GM19463 (cell line): ENCODE measurements at regions not wholly inside any gene's neighbourhood (a gene's known extent, or its start where the extent isn't known, plus 50 kb on each side); places are given as distances from the start of the nearest gene placed in this dataset.

Experiments used
- ATAC-seq: cut with Tn5 transposase; IDR thresholded peaks from one replicate; pipeline ENCODE4 v1.9.1; 2021; ENCODE audit warnings: mild to moderate bottlenecking, moderate library complexity; ENCODE audit not compliant: unreplicated experiment

DNA sequence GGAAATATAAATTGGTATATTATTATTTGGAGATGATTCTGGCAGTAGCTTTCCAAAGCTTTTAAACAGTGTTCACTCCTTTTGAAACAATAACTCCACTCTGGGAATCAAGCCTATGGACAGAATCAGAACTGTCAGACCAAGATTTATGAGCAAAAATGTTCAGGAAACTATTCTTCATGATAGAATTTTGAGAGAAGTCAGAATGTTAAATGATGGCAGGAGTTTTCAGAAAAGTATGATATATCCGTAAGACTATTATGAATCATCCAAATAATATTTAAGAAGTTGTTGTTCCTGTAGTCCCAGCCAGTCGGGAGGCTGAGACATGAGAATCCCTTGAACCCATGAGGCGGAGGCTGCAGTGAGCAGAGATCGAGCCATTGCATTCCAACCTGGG is 50.5 kb upstream of the ADGRG2 start:
- no peak for ATAC-seq

DNA sequence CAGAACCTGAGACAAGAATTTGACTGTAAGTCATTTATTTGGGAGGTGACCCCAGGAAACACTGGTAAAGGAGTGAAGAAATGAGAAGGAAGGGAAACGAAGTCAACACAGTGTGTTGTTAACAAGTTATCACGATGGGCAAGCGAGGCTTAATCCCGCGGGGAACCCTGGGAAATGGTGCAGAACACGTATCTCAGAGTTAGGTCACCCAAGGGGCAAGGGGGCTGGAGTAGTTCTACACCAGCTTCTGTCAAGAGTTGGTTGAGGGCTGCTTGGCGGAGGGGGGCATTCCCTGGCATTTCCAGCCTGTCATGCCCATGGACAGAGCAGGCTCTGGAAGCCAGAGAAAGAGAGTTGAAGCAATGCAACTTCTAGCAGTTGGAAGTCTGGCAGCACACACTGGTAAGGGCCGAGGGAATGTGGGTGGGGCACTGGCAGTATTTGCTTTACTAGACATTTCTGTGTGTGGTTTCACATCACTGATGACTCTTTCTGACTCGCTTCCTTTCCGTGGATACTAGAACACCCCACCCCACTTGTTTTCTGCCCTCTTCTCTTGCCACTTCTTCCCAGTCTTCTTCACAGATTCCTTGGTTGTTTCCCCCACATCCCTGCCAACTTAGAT is 52.2 kb upstream of the ADGRG2 start:
- no peak for ATAC-seq

DNA sequence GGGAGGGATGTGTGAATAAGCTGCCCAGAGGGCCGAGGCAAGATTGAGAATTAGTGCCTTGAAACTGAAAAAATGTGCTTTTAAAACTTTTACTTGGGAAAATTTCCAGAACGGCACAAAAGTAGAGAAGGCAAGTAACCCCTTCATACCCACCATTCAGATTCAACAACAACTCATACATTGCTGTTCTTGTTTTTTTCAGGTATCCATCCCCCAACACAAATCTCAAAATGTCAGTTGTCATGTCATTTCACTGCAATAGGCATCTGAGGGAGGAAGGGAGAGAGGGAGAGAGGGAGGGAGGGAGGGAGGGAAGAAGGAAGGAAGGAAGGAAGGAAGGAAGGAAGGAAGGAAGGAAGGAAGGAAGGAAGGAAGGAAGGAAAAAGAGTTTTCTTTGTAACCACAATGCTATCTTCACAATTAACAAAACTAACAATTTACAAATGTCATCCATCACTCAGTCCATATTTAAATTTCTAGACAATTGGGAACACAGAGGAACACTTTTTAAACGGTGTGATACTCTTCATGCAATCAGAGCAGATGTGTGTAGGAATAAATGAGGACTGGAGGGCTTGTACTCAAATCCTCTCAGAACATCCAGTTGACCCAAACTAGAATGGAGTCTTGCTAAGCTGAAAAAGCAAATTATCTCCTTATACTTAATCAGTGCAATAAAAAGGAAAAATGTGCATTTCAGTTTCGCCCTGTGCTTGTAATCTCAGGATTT is 54.8 kb upstream of the ADGRG2 start:
- ATAC-seq, result no peak

DNA sequence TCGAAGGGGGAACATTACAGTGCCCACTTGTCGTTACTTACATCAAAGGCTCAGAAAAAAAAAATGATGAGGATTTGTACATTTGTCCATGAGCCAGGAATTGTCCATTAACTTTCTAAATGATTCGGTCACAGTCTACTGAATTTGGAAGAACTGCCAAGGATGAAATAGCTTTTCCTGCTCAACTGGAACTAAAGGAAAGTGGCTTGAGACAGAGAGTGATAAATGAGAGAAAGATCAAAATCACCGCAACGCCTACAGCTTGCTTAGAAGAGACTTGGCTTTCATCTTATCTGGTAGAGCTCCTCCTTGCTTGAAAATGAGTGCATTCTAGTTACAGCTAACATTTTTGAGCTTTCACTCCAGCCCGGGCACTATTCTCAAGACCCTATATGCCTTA is 55.5 kb upstream of the ADGRG2 start:
- ATAC-seq, result no peak

DNA sequence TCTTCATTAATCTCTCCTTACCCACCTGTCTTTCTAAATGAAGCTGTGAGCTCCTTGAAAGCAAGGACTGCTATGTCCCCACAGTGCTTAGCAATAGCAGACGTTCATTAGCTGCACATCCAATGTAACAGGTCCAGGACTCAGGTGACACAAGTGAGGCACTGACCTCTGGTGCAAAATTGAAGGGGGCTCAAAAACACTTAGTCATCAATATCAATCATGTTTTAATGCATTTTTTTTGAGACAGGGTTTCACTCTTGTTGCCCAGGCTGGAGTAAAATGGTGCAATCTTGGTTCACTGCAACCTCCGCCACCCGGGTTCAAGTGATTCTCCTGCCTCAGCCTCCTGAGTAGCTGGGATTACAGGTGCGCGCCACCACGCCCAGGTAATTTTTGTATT is 56.1 kb upstream of the ADGRG2 start:
- no peak for ATAC-seq

DNA sequence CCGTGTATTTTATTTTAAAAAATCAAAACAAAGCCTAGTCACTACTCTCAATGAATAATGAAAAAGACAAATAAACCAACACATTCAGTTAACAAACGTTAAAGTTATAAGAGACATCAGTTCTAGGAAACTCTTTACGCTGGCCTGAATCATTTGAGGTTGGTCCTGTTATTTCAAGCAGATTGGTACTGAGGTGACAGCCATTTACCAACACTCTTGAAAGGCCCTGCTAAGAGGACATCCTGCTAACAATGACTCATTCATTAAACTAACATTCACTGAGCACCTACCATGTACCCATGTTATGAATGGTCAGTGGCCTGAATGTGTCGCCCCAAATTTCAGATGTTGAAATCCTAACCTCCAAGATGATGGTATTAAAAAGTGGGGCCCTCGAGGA is 57.1 kb upstream of the ADGRG2 start:
- ATAC-seq, result no peak

DNA sequence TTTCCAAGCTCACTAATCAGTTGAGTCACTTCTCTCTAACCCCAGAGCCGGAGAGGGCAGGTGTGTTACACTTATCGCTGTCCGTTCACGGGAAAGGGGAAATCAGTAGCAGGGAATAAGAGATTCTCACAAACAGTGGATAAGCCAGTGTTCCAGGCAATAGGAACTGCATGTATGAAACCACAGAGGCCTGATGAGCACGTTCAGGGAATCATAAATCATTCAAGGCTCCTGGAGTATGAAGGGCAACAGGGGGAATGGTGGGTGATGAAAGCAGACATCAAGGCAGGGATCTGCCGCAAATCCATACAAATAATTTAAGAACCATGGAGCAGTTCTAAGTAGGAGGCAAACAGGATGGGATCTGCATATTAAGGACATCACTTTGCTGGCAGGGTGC is 59.1 kb upstream of the ADGRG2 start:
- ATAC-seq, result no peak

DNA sequence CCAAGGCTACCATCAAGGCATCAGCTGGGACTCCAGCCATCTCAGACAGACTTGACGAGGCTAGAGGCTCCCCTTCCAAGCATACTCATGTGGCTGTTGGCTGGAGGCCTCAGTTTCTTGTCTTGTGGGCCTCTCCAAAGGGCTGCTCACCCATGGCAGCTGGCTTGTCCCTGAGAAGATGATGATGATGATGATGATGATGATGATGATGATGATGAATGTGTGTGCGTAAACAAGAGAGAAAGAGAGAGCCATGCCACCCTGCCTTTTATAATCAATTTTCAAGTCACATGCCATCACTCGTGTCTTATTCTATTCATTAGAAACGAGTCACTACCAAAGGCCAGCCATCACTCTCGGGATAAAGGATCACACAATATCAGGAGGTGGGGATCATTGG is 60.5 kb upstream of the ADGRG2 start:
- ATAC-seq, result no peak

DNA sequence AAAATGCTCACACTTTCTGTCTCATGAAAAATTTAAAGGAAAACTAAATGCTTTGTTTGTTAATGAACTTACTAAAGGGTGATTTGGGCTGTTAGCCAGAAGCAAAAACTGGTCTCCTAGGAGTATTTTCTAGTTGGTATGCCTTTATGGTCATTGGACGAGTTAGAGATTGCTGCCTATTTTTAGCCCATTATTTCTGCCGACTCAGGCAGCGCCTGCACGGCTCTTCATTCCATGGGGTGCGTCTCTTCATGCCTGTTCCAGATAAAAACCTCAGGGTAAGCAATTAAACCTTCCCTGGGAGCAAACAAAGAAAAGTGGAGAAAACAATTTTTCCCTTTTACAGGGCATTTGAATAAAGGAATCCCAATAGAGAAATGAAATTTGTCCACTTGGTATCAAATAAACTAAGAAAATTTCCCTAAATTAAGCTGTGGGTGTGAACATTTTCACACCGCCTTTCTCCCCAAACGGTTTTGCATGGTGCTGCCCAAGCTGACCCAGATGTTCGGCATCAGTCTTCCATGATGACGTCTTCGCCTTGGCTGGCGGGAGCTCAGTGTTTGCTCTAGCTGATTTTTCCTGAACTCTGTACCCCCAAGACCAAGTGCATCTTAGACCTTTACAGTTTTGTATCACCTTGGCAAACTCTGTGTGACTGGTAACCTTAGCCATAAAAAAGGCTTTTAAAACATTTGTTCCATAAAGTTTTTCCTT is 61.7 kb upstream of the ADGRG2 start:
- ATAC-seq, result no peak

DNA sequence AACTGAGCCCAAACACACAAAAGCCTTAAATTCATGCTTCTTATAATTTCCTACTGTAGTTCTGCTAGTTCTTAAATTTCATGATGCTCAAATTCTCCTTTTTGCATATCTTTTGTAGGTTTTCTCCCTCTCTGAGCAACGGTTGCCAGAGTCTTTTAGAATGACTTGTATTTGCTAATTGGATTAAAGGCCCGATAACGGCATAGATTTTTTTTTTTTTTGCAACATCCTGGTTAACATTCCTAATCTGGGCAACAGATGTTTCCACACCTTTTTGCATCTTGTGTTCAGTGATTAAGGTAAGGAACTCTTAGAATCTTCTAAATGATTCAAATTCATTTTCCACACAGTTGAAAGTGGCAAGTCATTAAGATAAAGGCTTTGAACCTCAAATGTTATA is 66.3 kb upstream of the ADGRG2 start:
- ATAC-seq, result no peak

DNA sequence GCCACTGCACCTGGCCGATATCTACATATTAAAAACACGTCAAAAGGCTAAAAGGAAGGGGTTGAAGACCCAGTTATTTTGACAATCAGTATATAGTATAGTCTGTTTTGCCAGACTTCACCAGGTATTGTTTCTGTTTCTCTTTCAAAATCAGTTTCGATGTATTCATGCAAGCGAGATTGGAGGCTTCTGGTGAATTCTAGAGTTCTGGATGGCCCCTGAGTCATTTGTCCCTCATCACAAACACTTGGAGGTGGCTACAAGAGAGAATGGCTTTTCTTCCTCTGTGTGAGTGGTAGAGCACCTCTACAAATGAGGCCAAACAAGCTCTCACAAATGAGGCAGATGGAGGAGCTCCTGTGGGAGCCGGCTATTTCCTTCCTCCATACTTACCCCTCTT is 68.6 kb upstream of the ADGRG2 start:
- ATAC-seq, result no peak

DNA sequence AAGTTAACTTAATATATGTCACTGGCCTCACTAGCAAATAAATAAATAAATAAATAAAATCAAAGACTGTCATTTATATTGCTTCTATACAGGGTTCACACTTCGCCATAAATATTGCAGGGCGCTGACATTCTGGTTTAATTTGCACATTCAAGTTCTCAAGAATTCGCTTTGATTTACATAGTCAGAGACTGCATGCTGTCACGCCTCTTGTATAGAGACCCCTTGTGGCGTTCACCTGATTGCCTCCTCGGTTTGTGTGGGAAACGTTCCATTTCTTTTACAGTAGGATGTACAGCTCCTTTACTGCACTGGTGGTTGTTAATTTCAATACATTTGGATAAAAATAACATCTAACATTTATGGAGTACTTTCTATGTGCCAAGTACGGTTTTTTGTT is 71.3 kb upstream of the ADGRG2 start:
- no peak for ATAC-seq

DNA sequence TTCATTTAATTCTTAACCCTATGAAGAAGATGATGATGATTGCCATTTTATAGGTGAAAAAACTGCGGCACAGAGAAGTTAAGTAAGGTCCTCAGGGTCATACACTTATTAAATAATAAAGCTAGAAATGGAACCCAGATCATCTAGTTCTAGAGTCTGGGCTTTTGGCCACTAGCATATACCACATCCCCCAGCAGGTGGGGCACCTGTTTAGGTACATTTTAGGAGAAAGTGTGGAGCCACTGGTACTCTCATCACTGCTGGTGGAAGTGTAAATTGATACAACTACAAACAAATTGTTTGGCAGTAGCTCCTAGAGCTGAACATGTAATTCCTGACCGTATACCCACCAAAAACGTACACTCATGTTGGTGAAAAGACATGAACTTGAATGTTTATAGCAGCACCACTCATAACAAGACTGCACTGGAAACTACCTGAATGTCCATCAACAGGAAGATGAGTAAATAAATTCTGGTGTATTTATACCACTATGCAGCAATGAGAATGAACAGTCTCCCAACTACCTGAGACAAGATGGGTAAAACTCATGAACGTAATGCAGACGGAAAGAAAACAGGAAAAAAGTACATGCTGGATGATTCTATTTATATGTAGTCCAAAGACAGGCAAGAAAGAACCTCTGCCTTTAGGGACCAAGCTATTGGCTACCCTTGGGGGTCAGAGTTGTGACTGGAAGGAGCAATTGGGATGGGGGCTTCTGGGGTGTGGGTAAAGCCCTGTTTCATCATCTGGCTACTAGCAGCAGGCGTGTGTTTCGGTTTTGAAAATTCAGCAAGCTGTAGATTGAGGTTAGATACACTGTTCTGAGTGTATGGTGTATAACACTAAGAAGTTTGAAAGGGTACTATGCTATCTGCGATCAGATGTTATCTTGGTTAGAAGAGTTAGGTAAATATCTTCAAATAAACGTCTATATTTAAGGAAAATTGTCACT is 72.3 kb upstream of the ADGRG2 start:
- peak; percentile 58 for ATAC-seq

DNA sequence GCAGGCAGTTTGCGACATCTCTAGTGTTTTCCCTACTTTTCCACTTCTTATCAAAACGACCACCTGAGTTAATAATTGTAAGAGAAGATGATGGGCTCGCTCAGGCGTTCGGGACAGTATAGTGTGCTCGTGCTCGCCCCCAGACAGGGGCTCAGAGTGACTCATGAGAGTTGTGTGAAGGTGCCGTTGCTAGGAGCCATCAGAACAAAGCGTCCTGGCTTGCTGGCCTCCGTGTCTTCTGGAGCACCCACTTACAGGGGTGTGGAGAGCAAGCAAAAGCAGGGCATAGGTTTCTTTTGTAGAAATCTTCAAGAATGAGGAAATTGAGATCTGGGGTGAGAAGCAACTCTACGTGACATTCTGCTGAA is 73.0 kb upstream of the ADGRG2 start:
- ATAC-seq, result peak; percentile 52

DNA sequence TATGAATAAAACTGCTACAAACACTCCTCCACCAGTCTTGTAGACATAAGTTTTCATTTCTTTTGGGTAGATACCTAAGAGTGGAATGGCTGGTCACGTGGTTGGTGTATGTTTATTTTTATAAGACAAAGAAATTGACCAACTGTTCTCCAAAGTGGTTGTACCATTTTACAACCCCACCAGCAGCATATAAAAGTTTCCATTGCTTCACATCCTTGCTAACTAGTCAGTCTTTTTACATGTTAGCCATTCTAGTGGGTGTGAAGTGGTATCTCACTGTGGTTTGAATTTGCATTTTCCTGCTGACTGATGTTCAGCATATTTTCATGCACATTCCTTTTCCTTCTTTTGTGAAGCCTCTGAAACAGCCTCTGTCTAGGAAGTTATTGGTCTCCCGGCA is 76.2 kb upstream of the ADGRG2 start:
- ATAC-seq, result no peak

DNA sequence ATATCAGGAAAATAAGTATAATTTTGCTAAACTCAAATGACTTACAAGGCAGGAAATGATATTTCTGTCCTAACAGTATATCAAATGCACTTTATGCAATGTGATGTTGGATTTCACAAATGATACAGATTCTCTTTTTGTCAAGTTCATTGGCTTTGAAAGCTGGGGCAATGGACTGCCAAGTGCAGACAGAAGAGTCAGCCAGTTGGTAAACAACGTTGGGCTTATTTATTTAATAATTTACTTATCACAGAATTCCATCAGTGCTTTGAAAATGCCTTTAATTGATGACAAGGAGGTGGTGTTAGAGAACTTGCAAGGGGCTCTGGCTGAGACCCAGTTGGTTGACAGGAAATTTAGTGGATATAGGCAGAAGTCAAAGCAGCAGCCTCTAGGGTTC is 79.9 kb upstream of the ADGRG2 start:
- ATAC-seq, result no peak

DNA sequence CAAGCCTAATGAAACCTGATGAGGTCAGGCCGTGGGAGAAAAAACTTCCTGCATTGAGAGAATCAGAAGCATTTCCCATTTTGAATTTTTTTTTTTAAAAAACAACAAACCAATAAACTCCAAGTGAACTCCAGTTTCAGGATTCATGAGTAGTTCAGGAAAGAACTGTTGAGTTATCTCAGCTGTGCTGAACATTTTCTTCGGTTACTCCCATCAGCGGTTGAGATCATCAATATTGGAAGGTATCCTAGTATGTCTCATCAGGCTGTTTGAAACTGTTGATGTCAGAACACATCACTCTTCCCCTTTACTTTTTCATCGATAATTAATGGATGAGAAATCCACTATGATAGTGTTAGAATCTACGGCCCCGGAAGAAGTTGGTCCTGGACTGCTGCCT is 82.4 kb upstream of the ADGRG2 start:
- ATAC-seq, result no peak

DNA sequence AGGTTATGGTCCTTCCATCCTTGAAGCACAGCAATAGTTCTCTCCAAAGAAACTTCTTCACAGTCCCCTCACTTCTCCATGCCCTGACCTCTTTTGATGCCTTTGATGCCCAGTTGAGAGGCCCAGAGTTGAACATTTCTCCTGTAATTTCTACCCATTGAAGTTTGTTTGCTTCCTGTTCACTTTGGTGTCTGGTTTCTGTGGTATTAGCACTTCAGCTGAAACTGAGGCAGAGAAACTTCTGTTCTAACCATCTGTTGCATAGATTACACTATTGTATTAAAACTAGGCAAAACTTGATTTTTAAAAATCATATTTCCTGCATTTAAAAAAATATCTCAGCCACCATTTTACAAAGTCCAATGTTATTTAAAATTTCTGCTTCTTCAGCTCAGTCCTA is 89.8 kb upstream of the ADGRG2 start:
- ATAC-seq, result no peak

DNA sequence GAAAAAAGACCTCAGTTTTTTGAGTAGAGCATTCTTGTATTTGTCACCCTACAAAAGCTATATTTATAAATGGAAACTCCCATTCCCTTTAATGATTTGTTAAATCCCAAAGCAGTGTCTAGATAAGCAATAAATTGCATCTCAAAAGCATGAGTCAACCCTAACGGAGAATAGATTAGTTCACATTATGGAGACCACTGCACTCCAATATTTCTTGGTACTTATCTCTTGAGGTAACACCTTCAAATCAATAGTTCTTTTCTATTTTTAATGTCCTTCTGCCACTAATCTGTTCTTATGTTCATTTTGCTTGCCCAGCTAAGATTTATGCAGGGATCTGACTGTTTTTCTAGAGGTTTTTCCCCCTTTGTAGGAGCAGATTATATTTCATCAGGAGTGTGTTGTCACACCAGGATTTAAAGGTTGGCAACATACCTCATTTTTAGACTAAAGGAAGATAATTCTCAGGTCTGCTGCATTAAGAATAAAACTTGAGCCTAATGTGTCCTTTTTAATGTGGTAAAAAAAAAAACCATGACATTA is 91.4 kb upstream of the ADGRG2 start:
- ATAC-seq, result no peak

DNA sequence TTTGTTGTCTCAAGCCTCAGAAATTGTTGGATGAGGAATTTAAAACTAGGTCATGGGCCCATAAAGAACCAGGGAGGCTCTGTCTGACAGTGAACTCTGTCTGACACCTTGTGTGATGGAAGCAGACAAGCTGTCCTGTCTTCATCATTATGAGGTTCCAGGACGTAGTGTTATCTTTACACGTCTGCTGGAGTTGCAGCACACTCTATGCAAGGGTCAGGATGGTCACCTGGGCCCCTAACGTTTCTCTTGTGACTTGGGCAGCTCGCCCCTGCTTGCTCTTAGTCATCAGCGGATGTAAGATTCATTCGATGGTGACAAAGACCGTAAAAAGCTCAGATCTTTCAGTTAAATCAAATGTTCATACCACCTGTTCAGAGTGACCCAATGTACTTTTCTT is 92.0 kb upstream of the ADGRG2 start:
- ATAC-seq, result no peak

DNA sequence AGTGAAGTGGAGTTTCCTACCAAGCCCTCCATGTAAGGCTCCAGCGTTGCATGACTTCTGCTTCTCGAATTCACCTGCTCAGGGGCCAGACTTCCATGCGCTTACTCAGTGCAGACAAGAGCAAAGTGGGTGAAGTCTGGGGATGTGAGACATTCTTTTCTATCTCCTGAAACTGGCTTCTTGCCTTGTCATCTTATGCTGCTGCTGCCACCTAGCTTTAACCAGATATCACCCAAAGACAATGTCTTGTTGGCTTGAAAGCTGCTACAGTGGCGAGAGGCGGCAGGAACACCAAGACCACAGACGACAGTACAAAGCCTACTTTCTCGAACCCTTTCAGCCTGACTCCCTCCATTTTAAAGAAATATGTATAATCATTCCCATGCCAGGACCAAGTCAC is 103.6 kb upstream of the ADGRG2 start:
- no peak for ATAC-seq
